ENCODE measurements at regions not wholly inside any gene's neighbourhood (a gene's known extent, or its start where the extent isn't known, plus 50 kb on each side); places are given as distances from the start of the nearest gene placed in this dataset.

DNA sequence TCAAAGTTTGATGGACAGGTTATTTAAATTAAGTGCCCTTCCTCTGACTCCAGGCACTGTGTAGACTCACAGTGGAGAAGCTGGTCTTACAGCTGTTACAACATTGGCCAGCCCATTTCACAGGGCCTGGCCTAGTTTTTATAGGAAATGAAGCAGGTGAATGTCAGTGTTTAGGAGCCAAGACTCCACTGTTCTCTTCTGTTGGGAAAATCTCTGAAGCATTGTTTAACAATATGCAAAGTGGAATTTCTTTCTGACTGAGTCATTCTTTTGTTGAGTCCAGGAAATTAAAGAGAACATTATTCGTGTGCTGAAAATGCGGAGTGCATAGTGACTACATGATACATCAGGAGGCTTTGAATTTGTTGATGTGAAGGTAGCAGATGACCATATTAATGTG, 64.7 kb downstream of the ARRDC4 start:
- no peak for DNase-seq

- DNase-seq = no peak
These were observed 74.2 kb downstream of the ARRDC4 start for GRCh38 chr15:98034731-98035130.

DNA sequence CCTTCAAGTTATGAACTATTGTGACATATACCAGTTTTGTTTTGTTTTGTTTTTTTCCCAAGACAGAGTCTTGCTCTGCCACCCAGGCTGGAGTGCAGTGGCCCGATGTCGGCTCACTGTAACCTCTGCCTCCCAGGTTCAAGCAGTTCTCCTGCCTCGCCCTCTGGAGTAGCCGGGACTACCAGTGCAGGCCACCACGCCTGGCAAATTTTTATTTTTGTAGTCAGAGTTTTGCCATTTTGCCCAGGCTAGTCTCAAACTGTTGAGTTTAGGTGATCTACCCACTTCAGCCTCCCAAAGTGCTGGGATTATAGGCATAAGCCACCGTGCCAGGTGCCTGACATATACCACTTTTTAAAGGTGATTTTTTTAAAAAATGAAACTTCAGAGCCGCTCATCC, 74.6 kb downstream of the ARRDC4 start:
- DNase-seq = no peak

DNA sequence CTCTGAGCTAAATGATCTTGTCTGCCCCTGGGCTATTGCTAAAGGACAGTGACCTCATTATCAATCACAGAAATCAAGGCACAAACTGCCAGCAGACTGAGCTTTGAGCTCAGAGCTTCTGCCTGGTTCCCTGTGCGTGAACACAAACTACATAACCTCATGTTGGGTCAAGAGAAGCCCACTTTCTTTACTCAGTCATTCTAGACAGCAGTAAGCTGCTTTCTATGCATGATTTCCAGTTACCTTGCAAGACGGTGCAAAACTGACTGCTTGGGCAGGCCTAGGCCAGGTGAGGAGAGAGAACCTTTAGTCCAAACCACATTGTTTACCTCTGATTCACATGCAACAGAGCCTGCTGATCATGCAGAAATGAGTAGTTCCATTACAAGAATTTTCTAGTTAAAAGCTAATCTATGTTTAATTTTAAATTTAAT, 75.1 kb downstream of the ARRDC4 start:
- DNase-seq = no peak

- no peak for DNase-seq
These were observed 79.1 kb downstream of the ARRDC4 start for GRCh38 chr15:98039596-98039995.

- no peak for DNase-seq
These were observed 79.6 kb downstream of the ARRDC4 start for GRCh38 chr15:98040146-98040545.

- DNase-seq = no peak
These were observed 82.9 kb downstream of the ARRDC4 start for GRCh38 chr15:98043160-98044014.

GRCh38 chr15:98051734-98052133, 91.2 kb downstream of the ARRDC4 start:
- DNase-seq = no peak

DNA sequence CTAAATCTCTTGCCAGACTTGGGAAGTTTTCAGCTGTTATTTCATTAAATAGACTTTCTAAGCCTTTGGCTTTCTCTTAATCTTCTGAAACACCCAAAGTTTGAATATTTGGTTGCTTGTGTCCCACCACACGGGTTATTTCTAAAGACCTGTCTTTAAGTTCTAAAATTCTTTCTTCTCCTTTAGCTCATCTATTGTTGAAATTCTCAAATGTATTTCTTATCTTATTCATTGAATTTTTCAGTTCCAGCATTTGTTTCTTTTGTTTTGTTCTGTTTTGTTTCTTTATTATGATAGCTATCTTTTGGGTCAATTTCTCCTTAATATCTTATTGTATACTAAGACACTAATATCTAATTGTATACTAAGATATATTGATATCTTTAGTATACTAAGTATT, 97.0 kb downstream of the ARRDC4 start:
- DNase-seq = no peak

- no peak for DNase-seq
These were observed 102.4 kb downstream of the ARRDC4 start for GRCh38 chr15:98062869-98063268.

DNA sequence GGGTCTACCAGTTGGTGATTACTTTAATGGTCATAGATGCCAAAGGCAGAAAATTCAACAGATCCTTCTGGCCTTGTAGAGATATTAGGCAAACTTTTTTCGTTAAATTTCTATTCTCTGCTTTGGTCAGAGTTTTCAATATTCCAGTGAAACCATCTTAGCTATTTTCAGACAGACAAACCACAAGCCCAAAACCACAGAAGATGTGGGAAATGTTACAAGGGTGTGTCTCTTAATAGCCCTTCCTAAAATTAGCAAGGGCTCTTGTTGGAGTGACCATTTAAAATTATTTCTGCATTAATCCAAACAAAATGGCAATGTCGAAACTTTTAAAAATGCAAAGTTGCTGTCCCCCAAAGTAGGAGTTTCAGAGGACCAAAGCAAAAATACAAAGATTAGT, 102.8 kb downstream of the ARRDC4 start:
- DNase-seq = no peak

DNA sequence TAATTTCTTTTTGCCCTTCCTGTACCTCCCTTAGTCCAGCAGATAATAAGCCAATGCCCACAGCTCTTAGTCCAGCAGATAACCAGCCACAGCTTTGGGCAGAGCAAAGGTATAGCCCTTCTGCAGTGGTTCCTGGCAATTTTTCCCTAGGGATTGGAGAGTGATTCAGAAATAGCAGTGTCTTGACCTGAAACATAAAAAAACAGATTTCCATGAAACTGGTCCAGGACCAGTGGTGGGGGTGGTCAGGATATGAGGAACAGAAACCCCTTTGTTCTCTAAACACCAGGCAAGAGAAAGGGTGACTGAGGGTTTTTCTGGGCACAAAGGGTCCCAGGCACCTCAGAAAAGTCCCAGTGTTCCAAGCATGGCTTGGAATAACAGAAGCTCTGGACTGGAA, 103.4 kb downstream of the ARRDC4 start:
- DNase-seq = no peak

DNA sequence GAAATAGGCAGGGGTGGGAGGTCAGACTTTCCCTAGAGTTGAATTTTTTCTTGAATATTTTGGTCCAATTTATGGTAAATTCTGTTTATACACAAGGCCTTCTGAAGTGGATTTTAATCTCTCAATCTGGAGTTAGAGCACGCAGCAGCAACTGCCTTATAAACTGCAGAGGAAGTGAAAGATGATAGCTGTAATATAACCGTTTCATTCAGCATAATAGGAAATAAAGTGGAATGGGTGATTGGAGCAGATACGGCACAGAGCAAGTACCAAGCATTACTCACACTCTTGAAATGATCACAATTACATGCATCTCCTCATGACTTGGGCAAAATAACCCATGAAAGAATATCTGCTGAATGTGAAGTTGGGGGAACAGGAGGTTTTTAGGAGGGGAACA, 106.8 kb downstream of the ARRDC4 start:
- no peak for DNase-seq

GRCh38 chr15:98069256-98069655, 108.8 kb downstream of the ARRDC4 start:
- DNase-seq = no peak

DNA sequence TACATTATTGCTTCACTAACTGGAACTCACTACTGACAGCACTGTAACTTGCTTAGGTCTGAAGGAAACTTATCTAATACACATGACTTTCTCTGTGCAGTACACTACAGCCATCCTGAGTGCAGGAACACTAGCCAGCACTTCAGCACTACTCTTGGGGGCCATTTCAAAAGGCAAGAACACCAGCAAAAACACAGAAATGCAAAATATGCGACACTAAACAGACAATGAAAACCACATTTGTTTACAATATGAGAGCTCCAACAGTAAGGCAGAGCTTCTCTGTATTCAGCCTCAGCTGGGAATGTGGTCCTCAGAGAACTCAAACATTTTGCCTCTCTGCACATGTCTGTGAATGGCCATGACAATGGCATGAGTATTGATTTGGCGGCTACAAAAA, 109.6 kb downstream of the ARRDC4 start:
- no peak for DNase-seq

- DNase-seq = no peak
These were observed 111.3 kb downstream of the ARRDC4 start for GRCh38 chr15:98071786-98072185.

GRCh38 chr15:98075441-98075840, 114.9 kb downstream of the ARRDC4 start:
- DNase-seq = no peak

DNA sequence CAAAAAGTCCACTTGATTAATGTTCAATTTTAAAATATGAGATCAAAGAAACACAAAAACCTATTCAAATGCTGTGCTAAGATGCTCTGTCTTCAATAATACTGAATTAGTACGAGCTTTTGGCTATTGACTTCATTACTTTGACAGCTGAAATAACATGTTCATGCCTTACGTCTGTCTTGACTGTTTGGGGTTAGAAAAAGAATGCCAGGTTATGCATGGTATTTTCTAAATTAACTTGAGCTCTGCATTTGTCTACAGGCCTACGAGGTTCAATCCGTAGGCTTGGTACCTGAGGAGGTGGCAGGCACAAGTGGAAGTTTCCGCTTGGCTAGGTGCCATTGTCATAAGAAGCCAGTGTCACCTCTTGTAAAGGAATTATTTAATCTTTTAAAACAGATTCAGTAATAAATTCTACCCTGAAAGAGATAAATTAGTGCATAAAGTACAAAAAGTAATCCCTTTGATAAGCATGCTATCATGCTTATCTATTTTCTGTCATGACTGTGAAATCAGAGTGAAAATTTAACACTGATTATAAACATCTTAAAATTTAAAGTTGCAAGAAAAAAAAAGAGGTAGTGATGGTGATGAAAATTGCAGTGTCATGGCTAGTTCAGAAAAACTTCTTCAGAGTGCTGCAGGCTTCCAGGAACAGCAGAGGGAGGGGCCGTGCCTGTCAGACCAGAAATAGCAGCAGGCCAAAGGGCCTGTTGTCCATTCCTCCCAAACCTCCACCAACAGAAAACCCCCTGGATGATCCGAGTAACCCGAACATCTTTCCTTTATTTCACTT, 115.7 kb downstream of the ARRDC4 start:
- DNase-seq = no peak

DNA sequence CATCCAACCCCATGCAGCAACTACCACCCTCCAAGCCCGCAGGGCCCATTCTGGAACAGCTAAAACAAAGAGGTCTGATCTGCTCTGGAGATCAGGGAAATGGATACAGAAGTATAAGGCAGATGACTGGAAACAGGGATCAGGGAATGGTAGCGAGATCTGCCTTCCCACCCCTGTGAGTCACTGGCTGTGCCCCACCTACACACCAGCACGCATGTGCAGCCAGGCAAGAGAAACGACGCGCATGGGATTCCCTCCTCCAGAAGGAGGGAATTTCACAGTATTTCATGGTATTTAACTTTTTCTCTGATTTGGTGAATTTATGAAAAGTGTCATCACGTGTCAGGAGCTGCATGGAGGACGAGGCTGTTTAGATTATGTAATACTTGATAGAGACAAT, 116.7 kb downstream of the ARRDC4 start:
- no peak for DNase-seq

GRCh38 chr15:98080791-98081190, 120.3 kb downstream of the ARRDC4 start:
- no peak for DNase-seq

DNA sequence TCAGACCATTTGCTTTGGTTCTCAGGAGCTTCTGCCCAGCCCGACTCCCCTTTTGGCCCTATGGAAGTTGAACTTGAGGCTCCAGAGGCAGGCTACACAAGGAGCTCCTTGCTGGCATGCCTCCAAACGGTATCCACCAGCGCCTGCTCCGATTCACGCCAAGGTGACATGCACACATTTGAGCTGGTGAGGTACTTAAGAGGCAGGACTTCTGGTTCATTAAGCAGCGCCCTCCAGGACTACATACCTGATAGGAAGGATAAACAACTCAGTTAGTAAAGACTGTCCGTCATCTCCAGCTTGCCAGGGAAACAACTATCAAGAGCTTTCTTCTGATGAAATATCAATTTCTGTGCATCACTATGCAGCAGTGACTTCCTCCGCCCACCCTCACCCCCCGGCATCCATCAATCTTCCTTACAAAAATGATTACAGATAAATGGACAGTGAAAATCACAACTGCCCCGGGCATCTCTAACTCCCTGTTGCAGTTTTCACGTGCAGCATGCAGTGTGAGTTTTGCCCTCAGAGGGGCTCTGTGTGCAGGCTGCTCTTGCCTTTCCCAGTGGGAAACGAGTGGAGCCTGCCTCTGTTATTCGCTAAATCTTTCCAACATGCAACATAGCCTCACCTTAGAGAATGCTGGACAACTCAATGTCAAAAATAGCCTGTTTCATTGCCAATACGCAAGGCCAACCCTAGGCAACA, 122.9 kb downstream of the ARRDC4 start:
- no peak for DNase-seq

- DNase-seq = no peak
These were observed 124.6 kb downstream of the ARRDC4 start for GRCh38 chr15:98085003-98085639.

Measured in T1000 (cell line).